GM12873 (cell line): ENCODE measurements at regions not wholly inside any gene's neighbourhood (a gene's known extent, or its start where the extent isn't known, plus 50 kb on each side); places are given as distances from the start of the nearest gene placed in this dataset.

Experiments used
- TF ChIP-seq, protein P1 (sequence below): IDR thresholded peaks from 2 replicates; pipeline ENCODE4 v1.5.1; 2012; ENCODE audit warnings: low read depth, mild to moderate bottlenecking, moderate library complexity, low read length, control low read depth; ENCODE audit not compliant: insufficient read depth; ENCODE audit errors: missing control alignments

DNA sequence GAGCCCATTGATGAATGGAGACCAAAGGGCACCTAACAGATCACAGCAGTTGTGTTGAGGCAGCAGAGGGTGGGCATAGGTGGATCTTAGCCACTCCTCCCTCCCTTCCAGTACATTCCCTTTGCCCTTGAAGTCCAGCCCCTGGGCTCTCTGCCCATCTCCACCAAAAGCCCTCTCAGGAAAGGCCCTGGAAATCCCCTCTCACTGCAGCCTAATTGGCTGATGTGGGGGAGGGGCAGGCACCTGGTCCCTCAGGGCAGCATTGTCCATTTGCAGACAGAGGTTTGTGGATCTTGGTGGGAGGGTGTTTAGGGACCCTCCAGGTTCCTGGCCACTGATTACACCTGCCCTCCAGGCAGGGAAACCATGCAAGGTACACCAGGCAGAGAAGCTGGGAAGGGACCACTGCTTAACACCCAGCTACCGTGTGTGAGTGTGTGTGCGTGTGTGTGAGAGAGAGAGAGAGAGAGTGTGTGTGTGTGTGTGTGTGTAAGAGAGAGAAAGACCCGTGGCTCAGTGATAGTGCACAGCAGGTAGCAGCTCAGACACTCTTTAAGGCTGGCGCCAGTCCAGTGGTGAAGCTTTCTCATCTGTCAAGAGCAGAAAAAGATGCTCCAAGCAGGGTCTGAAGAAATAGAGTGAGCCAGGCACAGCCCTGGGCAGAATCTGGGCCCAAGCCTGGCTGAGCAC is 71.1 kb downstream of the MATN1 start:
- TF ChIP-seq, protein P1, sequence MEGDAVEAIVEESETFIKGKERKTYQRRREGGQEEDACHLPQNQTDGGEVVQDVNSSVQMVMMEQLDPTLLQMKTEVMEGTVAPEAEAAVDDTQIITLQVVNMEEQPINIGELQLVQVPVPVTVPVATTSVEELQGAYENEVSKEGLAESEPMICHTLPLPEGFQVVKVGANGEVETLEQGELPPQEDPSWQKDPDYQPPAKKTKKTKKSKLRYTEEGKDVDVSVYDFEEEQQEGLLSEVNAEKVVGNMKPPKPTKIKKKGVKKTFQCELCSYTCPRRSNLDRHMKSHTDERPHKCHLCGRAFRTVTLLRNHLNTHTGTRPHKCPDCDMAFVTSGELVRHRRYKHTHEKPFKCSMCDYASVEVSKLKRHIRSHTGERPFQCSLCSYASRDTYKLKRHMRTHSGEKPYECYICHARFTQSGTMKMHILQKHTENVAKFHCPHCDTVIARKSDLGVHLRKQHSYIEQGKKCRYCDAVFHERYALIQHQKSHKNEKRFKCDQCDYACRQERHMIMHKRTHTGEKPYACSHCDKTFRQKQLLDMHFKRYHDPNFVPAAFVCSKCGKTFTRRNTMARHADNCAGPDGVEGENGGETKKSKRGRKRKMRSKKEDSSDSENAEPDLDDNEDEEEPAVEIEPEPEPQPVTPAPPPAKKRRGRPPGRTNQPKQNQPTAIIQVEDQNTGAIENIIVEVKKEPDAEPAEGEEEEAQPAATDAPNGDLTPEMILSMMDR = no peak

DNA sequence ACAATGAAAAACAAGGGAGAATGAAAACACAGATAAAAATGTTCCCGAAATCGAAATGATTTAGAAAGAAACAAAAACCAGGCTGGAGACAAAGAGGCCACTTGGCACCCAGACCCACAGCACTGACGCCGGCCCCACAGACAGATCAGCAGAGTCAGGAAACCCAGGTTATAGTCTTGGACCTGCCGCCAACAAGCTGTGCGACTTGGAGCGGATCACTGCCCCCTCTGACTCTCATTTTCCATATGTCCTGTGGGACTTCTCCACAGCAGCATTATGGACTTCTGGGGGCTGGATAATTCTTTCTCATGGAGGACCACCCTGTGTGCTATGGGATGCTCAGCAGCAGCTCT is 72.4 kb downstream of the MATN1 start:
- TF ChIP-seq, protein P1 = no peak

DNA sequence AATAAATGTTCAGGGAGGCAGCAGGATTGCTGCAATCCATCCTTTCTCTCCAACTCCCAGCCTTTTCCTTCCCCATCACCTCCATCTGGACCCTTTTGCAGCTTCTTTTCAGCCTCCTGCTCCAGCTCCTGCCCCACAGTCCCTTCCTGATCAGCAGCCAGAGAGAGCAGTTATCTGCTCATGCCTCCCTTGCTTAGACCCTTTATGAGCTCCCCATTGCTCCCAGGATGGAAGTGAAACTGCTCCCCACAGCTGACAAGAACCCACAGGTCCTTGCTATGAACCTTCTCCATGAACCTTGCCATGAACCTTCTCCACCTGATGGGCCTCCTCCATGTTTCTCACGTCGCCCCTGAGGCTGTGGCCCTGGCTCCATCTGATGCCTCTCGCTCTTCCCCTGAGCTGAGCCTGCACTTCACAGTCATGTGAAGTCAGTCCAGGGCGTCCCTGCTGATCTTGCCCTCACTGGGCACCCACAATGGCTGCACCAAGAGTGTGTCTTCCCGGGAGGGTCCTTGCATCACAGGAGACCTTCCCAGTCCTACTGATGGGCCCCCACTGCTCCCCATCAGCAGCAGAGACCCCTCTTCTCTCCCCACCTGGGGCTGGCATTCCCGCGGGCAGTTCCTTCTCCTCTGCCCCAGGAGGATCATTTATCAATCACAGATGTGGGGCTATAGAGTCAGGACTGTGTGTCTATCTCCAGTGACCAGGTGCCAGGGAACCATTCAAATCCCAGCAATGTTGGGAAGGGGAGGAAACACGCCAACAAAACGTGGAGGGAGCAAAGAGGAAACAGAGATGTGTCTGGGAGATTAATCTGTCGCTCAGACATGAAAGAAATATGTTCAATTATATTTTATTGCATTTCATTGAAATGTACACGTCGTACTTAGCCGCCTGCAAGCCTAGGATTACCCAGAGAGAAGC is 73.1 kb downstream of the MATN1 start:
- TF ChIP-seq, protein P1 = no peak

DNA sequence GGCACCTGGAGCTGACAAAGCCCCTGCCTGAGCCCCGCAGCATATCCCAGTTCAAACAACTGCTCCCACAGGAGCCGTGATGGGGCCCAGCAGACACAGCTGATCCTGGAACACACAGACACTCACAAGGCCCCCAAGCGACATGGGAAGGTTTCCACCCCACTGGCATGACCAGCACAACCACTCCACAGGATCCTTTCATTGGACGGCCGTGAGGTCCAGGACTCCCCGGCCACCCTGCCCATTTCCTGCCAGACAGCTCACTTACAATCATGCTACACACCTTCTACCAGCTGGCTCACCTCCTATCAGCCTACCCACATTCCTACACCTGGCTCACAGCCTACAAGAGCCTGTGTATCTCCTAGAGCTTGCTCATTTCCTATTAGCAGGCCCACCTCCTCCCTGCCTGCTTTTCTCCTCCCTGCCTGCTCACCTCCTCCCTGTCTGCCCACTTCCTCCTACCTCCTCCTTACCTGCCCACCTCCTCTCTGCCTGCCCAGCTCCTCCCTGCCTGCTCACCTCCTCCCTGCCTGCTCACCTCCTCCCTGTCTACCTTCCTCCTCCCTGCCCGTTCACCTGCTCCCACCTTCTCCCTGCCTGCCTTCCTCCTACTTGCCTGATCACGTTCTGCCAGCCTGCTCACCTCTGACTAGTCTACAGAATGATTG is 73.9 kb downstream of the MATN1 start:
- TF ChIP-seq, protein P1 = no peak

DNA sequence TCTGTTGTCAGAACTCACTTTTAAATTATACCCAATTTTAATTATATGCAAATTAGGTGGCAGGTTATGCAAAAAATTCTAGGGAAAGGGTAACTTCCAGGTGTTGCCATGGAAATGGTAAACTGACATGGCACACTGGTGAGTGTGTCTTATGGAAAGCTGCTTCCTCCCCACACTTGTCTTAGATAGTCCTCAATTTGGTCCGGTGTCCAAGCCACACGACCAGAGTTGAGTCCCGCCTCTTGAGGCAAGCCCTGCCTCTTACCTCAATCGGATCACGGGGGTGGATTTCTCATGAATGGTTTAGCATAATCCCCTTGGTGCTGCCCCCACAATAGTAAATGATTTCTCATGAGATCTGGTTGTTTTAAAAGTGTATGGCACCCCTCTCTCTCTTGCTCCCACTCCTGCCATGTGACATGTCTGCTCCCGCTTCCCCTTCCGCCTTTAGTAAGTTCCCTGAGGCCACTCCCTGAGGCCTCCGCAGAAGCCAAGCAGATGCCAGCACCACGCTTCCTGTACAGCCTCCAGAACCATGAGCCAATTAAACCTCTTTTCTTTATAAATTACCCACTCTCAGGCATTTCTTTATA is 74.9 kb downstream of the MATN1 start:
- TF ChIP-seq, protein P1 = no peak

DNA sequence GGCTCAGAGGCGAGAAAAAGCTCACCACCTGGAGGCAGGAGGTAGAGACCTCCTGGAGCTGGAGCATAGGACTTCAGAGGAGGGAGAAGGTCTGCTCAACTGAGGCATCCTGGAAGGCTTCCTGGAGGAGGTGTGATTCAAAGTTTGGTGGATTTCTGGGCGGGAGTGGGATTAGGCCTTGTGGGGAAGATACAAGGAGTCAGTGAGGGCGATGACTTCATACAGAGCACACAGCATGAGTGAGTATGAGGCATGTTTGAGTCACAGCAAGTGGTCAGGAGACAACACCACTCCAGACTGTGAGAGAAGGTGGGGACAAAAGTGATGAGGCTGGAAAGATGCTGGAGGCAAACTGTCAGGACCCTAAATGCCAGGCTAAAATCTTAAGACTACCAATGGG is 77.6 kb downstream of the MATN1 start:
- TF ChIP-seq, protein P1 = no peak

DNA sequence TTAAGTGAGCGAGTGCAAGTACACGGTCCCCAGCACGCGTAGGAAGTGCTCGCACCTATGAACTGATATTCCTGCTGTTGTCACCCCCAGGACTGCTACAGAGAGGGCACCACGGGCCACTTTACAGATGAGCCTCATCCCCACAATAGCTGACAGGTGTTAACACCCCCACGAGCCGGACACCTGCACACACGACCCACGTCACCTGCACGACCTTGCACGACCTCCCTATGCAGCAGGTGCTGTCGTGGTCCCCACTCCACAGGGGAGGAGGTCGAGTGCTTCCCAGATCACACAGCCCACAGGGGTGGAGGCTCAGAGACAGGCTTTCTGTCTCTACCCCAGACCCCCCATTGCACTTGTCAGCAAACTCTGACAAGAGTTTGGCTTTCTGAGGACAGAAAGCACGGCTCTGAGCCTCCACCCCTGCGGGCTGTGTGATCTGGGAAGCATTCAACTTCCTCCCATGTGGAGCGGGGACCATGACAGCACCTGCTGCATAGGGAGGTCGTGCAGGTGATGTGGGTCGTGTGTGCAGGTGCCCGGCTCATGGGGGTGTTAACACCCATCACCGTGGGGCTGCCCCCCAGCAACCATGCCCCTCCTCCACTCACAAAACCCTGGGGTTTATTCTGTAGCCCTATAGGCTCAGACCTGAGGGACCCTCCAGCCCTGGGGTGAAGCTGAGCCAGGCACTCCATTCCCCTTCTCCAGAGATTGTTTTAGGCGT is 80.8 kb downstream of the MATN1 start:
- TF ChIP-seq, protein P1 = no peak
